22Rv1 (cell line): ENCODE measurements at regions not wholly inside any gene's neighbourhood (a gene's known extent, or its start where the extent isn't known, plus 50 kb on each side); places are given as distances from the start of the nearest gene placed in this dataset.

Experiments
- H3K27ac ChIP-seq: fragments of 450-650 bp; 2 replicates; pipeline ENCODE4 v1.5.1; 2017
- CTCF ChIP-seq: fragments of 450-650 bp; IDR thresholded peaks from 2 replicates; pipeline ENCODE4 v1.5.1; 2017; ENCODE audit warnings: mild to moderate bottlenecking
- ZFX ChIP-seq: fragments of 450-650 bp; IDR thresholded peaks from 2 replicates; pipeline ENCODE4 v1.6.1; 2017; ENCODE audit warnings: antibody characterized with exemption, borderline replicate concordance

DNA sequence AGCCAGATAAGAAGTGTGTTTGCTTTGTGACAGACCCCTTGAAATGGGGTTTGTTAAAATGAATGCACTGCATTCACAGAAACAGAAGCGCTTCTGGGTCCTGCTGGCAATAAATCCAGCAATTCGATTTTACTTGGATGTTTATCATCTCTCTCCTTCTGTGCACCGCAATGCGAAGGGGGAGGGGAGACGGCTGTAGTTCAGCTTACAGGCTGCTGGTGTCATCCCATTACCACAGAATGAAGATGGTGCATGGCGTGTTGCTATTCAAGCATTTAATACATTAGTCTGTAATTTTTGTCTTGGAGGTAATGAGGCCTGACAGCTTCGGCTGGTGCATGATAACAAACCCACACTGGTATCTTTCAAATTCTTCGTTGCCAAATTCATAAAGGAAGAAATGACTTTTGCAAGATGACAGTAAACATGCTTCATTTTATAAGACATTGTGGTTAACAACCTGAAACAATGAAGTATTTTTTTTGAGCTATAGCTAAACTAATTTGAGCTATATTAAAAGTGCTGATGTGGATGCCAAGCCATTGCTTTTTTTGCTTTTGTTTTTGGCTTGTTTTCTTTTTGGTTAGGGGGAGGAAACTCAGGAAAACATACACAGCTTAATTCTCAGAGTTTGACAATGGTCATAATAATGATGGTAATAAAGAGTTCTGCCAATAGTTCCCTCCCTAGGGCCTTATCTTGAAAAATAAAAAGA lies 418.3 kb downstream of the OTOL1 start:
- TF ChIP-seq ZFX = no peak
- peak; percentile 52 for TF ChIP-seq CTCF
- H3K27ac ChIP-seq = no peak overlapping the region

DNA sequence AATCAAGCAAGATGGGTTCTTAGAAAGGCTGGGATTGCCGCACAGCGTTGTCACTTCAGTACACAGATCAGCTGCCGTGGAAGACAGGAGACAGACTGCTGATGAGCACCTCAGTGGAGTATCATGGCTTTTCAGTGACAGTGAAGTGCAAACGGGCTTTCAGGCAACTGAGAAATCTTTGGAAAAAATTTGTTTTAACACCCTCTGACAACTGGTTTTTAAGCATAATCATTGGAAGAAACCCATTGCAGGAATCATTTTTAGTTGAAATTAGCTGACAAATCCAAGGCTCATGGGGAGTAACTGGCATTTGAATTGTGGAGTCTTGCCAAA lies 418.8 kb downstream of the OTOL1 start:
- TF ChIP-seq CTCF (no peak), ZFX (no peak)
- H3K27ac ChIP-seq = no peak overlapping the region

DNA sequence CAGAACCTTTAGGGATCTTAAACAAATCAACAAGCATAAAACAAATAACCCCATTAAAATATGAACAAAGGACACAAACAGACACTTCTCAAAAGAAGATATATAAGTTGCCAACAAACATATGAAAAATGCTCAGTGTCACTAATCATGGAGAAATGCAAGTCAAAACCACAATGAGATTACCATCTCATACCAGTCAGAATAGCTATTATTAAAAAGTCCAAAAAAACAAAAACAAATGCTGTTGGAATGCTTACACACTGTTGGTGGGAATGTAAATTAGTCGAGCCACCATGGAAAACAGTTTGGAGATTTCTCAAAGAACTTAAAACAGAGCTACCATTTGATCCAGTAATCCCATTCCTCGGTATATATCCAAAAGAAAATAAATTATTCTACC lies 423.6 kb downstream of the OTOL1 start:
- no peak overlapping the region for H3K27ac ChIP-seq
- TF ChIP-seq ZFX (no peak), CTCF (no peak)

DNA sequence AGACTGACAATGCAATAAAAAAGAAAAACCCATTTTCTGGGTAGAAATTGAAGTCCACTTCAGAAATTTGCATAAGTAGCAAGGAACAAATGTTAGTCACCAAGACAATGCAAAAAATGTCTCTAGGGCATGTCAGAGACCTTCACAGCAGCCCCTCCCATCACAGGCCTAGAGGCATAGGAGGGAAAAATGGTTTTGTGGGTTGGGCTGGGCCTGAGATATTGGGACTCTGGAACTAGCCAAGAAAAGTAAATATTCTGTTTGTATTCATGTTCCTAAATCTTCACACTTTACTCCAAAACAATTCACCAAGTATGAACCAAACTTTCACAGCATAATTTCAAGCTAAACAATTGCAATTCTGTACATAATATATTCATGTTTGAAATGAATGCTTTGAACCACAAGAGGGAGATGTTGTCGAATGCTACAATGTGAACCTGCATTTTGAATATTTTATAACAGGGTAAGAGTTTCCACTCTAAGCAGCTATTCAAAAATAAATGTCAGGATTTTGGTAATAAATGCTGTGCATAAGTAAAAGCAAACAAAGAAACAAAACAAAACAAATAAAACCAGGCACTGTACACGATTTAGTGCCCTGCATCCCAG lies 429.2 kb downstream of the OTOL1 start:
- no peak overlapping the region for H3K27ac ChIP-seq
- TF ChIP-seq ZFX (no peak), CTCF (peak; percentile 36)

DNA sequence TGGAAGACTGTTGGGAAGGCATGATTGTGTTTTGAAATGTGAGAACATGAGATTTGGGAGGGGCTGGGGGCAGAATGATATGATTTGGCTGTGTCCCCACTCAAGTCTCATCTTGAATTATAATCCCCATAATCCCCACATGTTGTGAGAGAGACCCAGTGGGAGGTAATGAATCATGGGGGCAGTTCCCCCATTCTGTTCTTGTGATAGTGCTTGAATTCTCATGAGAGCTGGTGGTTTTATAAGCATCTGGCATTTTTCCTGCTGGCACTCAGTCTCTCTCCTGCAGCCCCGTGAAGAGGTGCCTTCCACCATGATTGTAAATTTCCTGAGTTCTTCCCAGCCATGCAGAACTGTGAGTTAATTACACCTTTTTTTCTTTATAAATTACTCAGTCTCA lies 430.5 kb downstream of the OTOL1 start:
- TF ChIP-seq ZFX (no peak), CTCF (no peak)
- H3K27ac ChIP-seq = no peak overlapping the region

DNA sequence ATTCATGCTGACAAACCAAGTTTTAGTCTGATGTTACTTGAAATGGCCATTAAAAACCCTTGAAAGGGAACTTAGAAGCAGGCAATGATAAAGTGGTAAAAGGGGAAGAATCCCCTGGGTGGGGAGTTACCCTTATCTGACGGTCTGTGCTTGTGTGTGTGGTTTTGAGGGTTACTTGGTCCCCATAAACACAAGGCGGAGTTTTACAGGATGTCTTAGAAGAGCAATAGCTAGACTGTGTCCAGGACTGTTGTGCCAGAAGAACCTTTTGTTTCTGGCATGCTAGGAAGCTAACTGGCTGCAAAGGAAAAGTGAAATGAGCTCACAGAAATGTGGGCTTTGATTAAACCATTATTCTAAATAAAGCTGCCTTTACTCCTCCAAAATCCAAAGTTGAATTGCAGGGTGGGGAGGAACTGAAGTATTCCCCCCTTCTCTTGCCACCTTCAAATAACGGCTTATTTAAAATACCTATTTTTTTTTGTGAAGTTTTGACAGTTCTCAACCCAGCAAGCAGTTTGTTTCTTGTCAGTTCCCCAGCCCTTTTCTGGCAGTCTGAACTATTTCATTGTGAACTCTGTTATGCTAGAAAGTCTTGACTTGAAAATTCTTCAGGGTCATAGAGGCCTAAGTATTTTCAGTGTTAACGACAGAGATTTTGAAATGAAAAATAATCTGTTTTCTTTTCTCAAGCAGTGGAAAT lies 443.5 kb downstream of the OTOL1 start:
- TF ChIP-seq ZFX (no peak), CTCF (no peak)
- H3K27ac ChIP-seq = no peak overlapping the region

GRCh38 chr3:161940621-161940965 lies 444.0 kb downstream of the OTOL1 start:
- no peak for TF ChIP-seq ZFX
- no peak for TF ChIP-seq CTCF
- no peak overlapping the region for H3K27ac ChIP-seq
